ENCODE measurements at regions not wholly inside any gene's neighbourhood (a gene's known extent, or its start where the extent isn't known, plus 50 kb on each side); places are given as distances from the start of the nearest gene placed in this dataset.

DNA sequence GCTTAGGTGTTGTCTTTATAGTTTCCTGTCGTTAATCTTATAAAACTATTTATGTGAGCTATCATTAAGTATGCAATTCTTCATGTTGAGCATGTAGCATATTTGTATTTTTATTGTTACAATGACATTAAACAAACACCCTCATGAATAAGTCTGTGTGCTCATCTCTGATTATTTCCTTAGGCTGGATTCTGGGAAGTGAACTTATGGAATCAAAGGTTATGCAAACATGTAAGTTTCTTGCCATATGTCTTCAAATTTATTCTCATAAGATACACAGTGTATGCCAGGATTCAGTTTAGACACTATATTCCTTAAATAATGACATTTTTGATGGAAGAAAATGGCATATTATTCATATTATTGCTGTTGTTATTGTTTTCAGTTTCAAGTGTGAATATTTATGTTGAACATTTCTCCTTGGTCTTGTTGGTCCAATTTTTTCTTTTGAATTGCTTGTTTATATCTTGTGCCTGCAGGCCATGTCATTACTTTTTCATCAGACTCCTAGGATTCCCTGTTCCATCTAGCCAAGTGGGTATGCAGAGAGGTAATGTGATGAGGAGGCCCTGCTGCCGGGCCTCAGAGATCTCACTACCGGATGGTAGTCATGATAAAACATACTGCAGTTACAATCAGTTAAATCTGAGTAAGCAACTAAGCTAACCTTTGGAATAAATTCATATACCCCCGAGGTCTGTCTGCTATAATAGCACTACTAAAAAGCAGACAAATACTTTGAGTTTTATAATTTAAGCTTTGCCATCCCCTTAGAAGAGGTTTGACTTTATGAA, 684.3 kb upstream of the SGO1 start:
- TF ChIP-seq, protein P1, sequence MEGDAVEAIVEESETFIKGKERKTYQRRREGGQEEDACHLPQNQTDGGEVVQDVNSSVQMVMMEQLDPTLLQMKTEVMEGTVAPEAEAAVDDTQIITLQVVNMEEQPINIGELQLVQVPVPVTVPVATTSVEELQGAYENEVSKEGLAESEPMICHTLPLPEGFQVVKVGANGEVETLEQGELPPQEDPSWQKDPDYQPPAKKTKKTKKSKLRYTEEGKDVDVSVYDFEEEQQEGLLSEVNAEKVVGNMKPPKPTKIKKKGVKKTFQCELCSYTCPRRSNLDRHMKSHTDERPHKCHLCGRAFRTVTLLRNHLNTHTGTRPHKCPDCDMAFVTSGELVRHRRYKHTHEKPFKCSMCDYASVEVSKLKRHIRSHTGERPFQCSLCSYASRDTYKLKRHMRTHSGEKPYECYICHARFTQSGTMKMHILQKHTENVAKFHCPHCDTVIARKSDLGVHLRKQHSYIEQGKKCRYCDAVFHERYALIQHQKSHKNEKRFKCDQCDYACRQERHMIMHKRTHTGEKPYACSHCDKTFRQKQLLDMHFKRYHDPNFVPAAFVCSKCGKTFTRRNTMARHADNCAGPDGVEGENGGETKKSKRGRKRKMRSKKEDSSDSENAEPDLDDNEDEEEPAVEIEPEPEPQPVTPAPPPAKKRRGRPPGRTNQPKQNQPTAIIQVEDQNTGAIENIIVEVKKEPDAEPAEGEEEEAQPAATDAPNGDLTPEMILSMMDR (IDR thresholded peaks at IDR 0.05) = no peak
- TF ChIP-seq EZH2 (IDR thresholded peaks at IDR 0.05) = no peak
- no peak for TF ChIP-seq EZH2phosphoT487 (IDR thresholded peaks at IDR 0.05)
